Endometrial microvascular endothelial cells (primary cell): ENCODE measurements at regions not wholly inside any gene's neighbourhood (a gene's known extent, or its start where the extent isn't known, plus 50 kb on each side); places are given as distances from the start of the nearest gene placed in this dataset.

ENCODE experiments used
- in situ Hi-C: cut with HindIII; loops from 2 replicates; pipeline ENCODE4 v1.10.0; 2017; ENCODE audit warnings: low sequenced_read_pairs, low pct_unique_long_range_greater_than_20kb; ENCODE audit errors: inconsistent ontology term

DNA sequence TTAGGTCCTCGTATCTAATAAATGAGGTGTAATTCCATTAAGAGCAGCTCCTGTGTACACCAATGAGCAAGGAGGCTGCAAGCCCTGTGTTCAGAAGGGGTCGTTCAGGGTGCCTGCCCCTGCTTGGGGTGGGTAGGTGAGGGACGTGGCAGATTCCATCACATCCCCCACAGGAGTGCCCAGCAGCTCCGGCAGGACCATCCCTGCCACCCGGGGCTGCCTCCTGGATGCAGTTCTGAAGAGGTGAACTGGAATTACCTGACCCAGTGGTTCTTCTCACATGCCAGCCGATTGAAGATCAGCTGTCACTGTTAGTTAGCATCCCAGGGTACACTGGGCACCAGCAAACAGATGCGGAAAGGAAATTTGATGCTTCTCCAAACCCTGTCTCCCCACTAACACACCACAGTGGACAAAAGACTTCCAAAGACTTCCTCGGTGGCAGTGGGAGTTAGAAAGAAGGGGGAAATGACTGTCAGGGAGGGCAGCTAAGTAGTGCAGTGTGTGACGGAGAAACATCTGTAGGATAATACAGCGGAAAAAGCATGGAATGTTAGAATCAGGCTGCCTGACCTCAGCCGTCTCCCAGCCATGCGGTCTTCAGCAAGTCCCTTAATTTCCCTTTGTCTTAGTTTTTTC, 313.6 kb upstream of the ZMIZ1 start:
- in situ Hi-C loops: no loop called here

DNA sequence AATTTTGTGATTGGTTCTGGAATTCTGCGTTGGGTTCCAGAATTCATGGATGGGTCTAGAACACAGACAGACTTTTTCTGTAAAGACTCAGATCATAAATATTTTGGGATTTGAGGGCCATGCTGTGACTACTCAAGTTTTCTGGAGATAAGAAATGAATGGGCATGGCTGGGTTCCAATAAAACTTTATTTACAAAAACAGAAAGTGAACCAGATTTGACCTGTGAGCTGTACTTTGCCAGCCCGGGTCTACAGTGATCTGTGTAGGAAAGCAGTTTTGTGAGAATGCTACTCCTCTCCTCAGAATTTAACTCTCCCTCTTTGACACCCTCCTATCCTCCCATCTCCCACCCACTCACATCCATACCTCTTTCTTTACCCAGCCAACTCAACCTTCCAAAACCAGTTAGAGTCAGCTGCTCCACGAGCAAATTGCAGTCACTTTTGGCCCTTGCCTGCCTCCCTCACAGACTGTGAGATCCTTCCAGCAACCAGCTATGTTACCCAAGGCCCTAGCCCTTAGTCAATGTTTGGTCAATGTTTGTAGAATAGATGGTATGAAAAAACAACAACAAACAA, 312.8 kb upstream of the ZMIZ1 start:
- in situ Hi-C loops: no loop called here

DNA sequence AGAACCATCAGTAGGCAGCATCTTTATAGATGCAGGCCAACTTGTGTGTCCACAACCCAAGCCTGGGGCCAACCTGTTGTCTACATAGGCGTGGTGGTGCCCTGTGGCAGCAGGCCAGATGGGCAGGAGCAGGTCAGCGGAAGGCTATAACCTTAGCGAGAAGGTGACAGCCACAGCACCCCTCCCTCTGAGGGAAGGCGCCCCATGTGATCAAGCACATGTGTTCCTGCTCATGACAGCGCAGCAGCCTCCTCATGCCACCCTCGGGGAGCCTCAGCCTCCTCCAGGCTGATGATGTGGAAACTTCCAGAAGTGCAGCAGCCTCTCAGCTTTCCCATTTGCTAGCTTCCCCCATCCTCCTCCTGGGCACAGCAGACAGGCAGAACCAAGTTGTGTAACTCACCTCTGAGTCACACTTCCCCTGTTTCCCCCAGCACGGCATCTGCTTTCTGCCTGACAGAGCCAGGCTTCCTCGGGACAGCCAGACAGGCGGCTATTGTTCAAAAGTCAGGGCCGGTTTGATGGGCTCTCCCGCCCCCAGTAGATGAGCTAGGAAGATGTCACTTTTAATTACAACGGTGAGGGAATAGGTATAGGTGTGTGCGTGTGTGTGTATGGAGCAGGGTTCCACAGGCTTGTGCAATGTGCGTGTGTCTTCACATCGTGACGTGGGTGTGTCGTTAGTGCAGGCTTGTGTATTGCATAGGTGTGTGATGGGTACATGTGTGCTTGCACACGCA, 312.0 kb upstream of the ZMIZ1 start:
- in situ Hi-C loops: no loop called here

DNA sequence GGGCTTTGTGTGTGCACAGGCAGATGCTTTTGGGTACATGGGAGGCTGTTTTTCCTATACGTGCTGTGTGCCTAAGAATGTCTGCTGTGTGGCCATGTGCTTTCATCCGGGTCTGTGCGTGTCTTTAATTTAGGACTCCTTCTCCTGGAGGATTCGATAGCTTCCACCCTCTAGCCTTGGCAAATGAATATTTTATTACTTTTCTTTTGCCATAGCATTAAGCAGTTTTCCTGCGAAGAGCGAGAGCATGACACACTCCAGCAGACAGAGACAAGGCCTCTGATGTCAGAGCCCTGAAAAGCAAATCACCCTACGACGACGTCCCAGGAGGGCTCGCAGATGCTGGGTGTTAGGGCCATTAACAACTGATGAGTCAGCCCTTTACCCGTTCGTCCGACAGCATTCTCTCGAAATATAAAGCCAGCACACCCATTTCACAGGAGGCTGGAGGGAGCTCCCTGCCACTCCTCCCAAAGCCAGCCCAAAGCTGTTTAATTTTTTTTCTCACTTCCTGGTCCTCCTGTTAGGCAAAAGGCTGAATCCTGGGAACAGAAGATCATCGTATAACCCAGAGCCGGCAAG, 311.3 kb upstream of the ZMIZ1 start:
- in situ Hi-C loops: no loop called here

DNA sequence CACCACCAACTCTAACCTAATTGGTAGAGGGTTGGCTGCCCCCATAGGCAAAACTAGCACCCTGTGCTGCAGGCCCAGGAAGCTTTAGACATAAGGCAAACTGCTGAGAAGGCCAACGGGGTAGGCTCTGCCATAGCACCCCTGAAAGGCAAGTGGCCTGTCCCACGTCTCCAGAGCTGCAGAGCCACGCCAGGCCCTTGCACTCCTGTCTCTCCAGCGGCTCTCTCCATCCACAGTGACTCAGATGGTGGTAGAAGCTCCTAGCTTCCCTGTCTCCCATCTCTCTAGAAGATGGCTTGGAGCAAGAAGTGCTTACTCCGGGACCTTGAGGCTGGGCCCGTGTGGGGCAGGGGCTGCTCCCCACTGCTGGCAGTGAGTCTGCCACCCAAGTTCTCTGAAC, 310.6 kb upstream of the ZMIZ1 start:
- in situ Hi-C loops: no loop called here

DNA sequence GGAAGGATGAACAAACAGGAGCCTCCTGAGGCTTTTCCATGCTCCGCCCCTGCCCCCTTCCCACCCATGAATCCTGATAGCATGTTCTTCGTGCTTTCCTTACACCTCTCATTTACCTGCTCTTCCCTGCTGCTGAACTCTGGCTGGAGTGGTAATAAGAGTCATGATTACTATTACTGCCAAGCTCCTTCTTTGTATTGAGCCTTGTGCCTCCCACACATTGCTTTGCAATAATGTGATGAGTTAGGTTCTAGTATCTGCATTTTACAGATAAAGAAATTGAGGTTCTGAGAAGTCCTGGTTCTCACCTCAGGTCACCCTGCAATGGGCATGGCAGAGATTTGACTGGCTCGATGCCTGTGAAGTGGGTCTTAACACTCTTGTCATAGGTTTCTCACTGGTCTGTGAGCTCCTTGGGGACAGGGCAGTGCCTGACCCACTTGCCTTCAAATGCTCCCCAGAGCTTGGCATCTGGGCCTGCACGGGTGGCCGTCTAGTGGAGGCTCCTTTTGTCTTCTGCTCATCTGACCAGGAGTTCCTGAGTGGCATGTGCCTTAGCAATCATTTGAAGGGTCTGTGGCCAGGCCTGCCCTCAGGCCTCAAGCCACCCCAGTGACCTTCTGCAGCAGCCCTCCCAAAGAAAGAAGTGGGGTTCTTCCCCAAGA, 309.2 kb upstream of the ZMIZ1 start:
- in situ Hi-C loops: no loop called here

DNA sequence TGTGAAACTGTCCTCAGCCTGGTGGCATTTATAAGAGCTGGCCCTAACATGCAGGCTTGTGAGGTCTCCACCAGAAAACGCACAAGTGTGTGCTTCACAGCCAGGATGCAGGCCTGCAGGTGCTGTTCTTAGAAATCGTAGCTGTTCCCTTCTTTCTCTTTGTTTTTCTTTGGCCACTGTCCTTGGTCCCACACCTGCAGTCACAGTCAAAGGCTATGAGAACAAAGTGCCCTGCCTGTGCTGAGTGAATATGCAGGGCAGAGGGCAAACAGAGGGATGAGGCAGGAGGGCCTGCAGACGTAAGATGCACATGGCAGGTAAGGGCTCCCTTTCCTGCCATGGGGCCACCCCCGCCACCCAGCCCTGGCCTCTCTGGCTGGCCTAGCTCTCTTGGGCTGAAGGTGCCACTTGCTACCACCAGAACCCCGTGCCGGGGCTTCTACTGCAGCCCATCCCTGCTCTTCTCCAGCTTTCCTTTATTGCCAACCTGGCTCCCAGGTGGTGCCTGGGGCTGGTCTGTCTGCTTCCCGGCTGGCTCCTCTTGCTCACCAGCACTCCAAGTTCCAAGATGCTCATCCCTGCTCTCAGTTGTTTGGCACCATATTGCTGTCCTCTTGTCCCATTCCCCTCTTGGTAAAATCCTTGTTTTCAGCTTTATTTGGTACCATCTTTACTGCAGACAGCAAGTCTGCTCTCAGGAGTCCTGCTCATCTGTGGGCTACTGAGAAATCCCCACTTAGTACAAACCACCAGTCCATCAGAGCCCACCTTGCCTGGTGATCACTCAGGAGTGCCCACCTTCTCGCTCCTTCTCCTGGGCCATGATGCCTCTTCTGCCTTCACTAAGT, 308.1 kb upstream of the ZMIZ1 start:
- in situ Hi-C loops: no loop called here

DNA sequence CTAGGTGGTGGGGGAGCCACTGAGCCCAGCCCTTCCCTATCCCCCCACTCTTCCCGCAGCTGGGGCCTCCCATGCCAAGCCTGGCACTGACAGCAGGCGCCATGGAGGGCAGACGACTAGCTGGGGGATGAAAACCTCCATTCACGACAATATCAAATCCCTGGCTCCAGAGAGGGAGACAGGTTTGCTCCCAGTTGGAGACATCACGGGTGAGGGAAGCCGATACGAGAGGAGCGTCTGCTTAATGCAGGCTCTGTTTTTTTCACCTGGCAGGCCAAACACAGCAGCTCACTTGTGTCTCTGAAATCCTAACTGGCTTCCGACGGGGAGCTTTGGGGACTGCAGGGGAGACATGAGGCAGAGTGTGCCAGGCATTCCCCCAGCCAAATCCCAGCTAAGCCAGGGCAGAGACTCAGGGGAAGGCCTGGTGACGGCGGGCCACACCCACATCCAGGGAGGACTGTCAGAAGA, 307.4 kb upstream of the ZMIZ1 start:
- in situ Hi-C loops: no loop called here

DNA sequence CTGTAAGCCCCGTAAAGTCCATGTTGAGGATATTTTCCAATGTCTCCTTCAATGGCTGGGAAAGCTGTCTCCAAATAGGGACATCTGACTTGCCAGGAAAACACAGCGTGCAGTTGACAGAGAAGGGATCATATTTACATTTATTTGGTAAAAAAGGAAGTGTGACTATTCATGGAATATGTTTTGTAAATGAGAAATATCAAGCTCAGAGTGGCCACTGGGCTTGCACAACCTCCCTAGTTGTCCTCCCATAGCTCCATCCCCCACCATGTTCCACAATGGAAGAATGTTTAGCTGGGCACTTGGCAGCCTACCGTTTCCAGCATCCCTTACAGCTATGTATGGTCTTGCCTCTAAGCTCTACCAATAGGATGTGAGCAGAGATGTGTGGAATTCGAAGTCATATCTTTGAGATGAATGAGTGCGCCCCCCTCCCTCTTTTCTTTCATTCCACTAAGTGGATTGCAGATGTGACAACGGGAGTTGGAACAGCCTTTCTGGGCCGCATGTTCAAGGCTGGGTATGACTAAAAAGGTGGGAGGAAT, 306.6 kb upstream of the ZMIZ1 start:
- in situ Hi-C loops: no loop called here

DNA sequence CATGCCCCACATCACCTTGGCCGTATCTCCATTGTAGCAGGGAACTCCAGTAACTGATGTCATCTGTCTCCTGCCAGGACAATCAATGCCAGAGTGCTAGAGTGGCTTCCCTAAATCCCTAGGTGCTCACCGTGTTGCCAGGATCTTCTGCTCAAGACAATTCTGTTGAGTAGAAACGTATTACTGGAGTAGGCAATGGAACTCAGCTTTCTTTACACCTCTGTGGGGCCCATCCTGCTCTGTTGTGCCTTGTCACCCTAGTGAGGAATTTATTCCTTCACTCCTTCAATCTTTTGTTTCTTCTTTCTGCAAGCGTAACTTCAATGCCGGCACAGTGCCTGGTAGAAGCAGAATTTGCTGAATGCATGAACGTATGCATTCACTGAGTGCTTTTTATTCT, 305.5 kb upstream of the ZMIZ1 start:
- in situ Hi-C loops: no loop called here

DNA sequence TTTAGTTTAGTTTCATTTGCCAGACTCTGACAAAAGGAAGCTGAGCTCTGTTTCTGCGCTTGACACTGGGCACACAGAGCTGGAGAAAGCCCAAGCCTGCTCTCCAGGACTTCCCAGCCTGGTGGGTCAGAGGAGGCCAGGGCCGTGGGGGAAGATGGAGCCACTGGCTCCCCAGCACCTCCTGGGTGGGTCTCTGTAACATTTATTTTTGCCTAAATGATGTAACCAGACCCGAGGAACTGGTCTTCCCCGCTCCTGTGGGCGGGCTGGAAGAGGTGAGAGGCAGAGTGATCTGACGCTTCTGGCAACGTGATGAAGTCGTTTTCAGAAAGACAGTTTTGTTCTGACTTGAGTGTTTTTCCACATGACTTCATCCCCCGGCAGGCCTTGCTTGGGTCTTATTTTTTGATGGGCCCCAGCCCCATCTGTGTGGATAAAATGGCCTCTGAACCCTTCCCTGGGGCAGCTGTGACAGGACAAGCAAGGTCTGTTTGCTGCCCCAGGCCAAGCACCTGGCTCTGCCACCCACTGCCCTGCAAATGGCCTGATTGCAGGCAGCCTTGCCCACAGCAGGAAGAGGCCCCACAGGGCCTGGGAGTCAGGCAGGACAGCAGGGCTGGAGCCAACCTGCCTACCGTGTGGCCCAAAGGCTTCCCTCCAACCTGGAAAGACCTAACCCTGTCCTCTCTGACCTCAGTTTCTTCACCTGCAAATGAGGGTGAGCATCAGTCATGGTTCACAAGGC, 304.9 kb upstream of the ZMIZ1 start:
- in situ Hi-C loops: no loop called here

DNA sequence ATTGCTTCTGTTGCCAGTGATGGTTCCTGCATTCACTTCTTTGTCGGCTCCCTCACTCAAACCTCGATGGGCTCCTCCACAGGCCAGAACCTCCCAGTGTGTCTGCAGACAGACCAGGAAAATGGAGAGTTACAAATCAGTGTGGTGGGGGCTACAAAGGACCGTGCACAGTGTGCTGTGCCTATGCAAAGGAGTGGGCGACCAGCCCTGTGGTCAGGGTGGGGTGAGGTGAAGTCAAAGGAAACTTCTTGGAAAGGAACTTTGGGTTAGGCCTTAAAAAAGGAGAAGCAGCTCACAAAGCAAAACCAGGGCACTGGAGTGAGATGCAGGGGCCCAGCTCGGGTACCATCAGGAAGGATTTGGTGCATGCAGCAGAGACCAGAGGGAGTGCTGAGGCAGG, 304.3 kb upstream of the ZMIZ1 start:
- in situ Hi-C loops: no loop called here

DNA sequence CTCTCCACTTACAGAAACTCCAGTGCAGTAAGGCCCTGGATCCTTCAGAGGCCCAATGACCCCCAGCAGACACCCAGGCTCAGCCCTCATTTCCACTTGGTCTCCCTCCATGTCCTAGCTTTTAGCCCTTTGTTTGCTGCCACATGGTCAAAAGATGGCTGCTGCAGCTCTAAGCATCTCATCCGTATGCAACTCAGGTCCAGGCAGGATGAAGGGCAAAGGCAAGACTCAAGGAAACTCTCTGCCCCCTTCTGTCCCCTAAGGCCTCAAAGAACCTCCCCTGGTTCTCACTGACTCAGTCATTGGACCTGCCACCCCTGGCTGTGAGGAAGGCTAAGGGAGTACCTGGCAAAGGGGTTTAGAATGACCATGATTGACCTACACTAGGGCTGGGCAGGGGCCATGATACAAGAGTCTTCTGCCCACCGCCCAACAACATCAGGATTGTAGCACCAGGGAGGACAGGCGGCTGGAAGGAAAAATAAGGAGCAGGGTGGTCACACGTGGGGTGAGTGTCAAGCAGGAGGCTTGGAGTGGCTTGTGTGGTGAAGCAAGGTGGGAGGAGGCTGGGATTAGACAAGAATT, 303.8 kb upstream of the ZMIZ1 start:
- in situ Hi-C loops: no loop called here

DNA sequence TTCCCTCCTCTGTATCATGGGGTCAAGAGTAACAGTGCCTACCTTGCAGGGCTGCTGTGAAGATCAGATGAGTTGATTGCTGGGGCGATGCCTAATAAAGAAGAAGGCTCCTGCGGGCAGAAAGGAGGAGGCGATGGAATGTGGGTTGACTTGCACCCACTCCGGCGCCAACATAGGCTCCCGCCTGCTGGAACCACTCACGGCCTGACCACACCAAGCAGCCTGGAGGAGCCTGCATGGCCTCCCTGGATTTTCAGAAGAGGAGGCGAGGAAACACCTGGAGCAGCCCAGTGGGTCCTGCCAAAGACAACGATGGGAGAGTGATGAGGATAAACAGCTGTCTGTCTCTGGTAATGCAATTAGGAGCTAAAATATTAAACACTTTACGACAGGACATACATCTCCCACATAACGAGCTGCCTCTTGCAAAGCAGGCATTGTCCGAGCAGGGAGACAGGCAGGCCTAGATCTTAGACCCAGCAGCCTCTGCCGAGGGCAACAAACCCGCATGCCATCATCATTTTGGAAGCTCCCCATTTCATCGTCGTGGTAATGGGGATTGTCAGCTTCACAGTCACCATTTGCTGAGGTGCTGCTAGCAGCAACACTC, 302.9 kb upstream of the ZMIZ1 start:
- in situ Hi-C loops: no loop called here

DNA sequence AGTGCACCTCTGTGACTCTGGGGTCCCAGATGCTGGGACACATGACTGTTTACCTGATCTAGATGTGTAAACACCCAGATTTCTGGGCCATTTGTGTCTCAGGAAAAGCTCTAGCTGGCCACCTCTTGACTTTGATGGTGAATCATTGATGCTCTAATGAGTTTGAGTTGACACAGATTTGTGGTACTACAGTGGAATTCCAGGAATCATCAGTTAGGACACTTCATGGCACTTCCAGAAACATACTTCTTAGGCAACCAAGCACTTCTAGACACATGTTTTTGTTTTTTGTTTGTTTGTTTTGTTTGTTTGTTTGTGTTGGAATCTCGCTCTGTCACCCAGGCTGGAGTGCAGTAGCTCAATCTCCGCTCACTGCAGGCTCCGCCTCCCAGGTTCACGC, 302.2 kb upstream of the ZMIZ1 start:
- in situ Hi-C loops: no loop called here

DNA sequence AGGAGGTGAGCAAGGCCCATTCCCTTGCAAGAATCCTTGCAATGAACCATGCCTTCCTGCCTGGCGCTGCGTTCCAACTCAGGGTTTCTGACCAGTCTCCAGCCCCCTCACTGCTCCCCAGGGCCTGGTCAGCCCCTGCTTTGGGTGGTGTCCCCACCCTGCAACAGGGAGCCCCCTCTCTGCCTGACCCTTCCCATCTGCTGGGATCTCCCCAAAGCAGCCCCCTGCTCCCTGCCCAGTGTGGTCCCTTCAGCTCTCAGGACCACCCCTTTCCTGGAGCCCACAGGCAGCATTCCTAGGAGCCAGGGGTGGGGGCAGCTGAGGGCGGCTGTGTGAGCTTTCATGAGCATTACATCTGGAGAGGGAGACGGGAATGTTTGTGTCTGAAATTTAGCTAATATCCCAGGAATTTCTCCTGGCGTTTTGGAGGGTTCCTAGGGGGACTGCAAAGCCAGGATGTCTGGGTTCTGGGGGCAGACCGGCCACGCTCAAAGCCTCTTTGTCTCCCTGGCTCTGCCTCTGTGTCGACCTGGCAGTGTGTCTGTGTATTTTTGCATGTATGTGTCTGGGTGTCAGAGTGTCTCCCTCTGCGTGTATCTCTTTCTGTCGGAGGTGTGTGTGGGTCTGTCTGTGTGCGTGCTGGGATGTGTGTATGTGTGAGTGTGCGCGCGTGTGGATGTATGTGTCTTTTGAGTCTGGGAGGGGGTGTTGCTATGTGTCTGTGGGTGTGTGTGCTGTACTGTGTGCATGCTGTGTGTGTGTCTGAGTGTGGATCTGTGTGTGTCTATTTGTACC, 300.5 kb upstream of the ZMIZ1 start:
- in situ Hi-C loops: no loop called here
